Epithelial cell of prostate (primary cell): ENCODE measurements at regions not wholly inside any gene's neighbourhood (a gene's known extent, or its start where the extent isn't known, plus 50 kb on each side); places are given as distances from the start of the nearest gene placed in this dataset.
A peak's percentile ranks its signal among the peaks of the same experiment; 100 is the strongest.

Experiments used
- DNase-seq: peaks from one replicate; pipeline ENCODE4 v3.0.0-alpha.2; 2011; ENCODE audit warnings: low read depth, low spot score
- H3K27ac ChIP-seq: fragments of 450-650 bp; 2 replicates; pipeline ENCODE4 v1.5.1; 2017; ENCODE audit warnings: mild to moderate bottlenecking

GRCh38 chr5:124453221-124454051 lies 293.0 kb downstream of the ZNF608 start:
- peak overlapping the region; percentile 32 for H3K27ac ChIP-seq
- peak; percentile 24 for DNase-seq

- DNase-seq: no peak
- peak overlapping the region; percentile 32 for H3K27ac ChIP-seq
Observed at GRCh38 chr5:124452412-124452811, 294.0 kb downstream of the ZNF608 start.

GRCh38 chr5:124451721-124452383 lies 294.6 kb downstream of the ZNF608 start:
- no peak for DNase-seq
- H3K27ac ChIP-seq: no peak overlapping the region

GRCh38 chr5:124446120-124446519 lies 300.3 kb downstream of the ZNF608 start:
- no peak for DNase-seq
- H3K27ac ChIP-seq: no peak overlapping the region

GRCh38 chr5:124445070-124445619 lies 301.3 kb downstream of the ZNF608 start:
- H3K27ac ChIP-seq: no peak overlapping the region
- DNase-seq: no peak

- H3K27ac ChIP-seq: no peak overlapping the region
- DNase-seq: no peak
Observed at GRCh38 chr5:124444147-124444775, 302.2 kb downstream of the ZNF608 start.

GRCh38 chr5:124440471-124440870 lies 306.0 kb downstream of the ZNF608 start:
- DNase-seq: no peak
- H3K27ac ChIP-seq: no peak overlapping the region

GRCh38 chr5:124439609-124440008 lies 306.8 kb downstream of the ZNF608 start:
- DNase-seq: no peak
- no peak overlapping the region for H3K27ac ChIP-seq

- DNase-seq: no peak
- H3K27ac ChIP-seq: no peak overlapping the region
Observed at GRCh38 chr5:124438903-124439281, 307.5 kb downstream of the ZNF608 start.

- no peak overlapping the region for H3K27ac ChIP-seq
- no peak for DNase-seq
Observed at GRCh38 chr5:124438026-124438902, 308.2 kb downstream of the ZNF608 start.

GRCh38 chr5:124436294-124436693 lies 310.1 kb downstream of the ZNF608 start:
- H3K27ac ChIP-seq: no peak overlapping the region
- DNase-seq: no peak

- no peak for DNase-seq
- no peak overlapping the region for H3K27ac ChIP-seq
Observed at GRCh38 chr5:124433170-124433569, 313.3 kb downstream of the ZNF608 start.

- no peak for DNase-seq
- no peak overlapping the region for H3K27ac ChIP-seq
Observed at GRCh38 chr5:124421584-124421983, 324.9 kb downstream of the ZNF608 start.

- no peak for DNase-seq
- no peak overlapping the region for H3K27ac ChIP-seq
Observed at GRCh38 chr5:124420952-124421351, 325.5 kb downstream of the ZNF608 start.

- H3K27ac ChIP-seq: no peak overlapping the region
- no peak for DNase-seq
Observed at GRCh38 chr5:124419531-124419930, 326.9 kb downstream of the ZNF608 start.

- no peak for DNase-seq
- H3K27ac ChIP-seq: no peak overlapping the region
Observed at GRCh38 chr5:124418390-124418789, 328.0 kb downstream of the ZNF608 start.

- no peak overlapping the region for H3K27ac ChIP-seq
- DNase-seq: no peak
Observed at GRCh38 chr5:124417196-124417595, 329.2 kb downstream of the ZNF608 start.

GRCh38 chr5:124416627-124417026 lies 329.8 kb downstream of the ZNF608 start:
- H3K27ac ChIP-seq: no peak overlapping the region
- no peak for DNase-seq

GRCh38 chr5:124414973-124415372 lies 331.5 kb downstream of the ZNF608 start:
- DNase-seq: peak; percentile 43
- H3K27ac ChIP-seq: peak overlapping the region; percentile 44
